ENCODE measurements at regions not wholly inside any gene's neighbourhood (a gene's known extent, or its start where the extent isn't known, plus 50 kb on each side); places are given as distances from the start of the nearest gene placed in this dataset.

DNA sequence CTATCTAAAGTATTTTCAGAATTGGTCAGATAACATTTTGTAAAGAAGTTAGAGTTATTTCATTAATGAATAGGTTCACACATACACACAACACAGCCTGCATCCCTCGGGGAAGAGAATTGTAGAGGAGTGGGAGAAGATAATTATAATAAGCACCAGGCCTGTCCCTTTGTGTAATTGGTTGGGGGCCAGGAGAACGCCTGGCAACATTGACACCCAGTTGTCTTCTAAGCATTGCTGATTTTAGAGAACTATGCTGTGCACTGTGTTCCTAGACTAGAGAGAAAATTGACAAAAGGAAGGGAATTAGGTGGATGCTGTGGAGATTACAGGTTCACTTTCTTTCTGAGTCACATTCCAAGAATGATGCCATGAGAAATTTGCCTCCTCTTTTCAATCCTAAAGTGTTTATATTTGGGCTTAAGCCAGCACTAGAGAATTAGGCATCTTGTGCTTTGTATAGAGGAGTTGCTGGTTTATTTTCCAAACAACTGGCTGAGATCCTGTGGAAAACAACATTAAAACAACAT, 247.6 kb downstream of the COX7C start:
- Histone ChIP-seq H2AFZ (no peak overlapping the region), H3K4me3 (ENCODE audit: low read depth, low read length) (no peak overlapping the region), H3K79me2 (no peaks in the 10 kb centered on the region), H3K36me3 (ENCODE audit: control insufficient read depth, insufficient read depth, low read length) (no peaks in the 10 kb centered on the region), H3K4me1 (no peaks in the 10 kb centered on the region), H3K27me3 (ENCODE audit: control insufficient read depth, insufficient read depth, low read length) (no peaks in the 10 kb centered on the region), H3K27ac (no peak overlapping the region), H3K9me3 (ENCODE audit: control insufficient read depth, low read length) (no peaks in the 10 kb centered on the region), H3K9ac (no peak overlapping the region), H3K4me2 (ENCODE audit: low read length) (no peak overlapping the region)
- TF ChIP-seq, protein P1, sequence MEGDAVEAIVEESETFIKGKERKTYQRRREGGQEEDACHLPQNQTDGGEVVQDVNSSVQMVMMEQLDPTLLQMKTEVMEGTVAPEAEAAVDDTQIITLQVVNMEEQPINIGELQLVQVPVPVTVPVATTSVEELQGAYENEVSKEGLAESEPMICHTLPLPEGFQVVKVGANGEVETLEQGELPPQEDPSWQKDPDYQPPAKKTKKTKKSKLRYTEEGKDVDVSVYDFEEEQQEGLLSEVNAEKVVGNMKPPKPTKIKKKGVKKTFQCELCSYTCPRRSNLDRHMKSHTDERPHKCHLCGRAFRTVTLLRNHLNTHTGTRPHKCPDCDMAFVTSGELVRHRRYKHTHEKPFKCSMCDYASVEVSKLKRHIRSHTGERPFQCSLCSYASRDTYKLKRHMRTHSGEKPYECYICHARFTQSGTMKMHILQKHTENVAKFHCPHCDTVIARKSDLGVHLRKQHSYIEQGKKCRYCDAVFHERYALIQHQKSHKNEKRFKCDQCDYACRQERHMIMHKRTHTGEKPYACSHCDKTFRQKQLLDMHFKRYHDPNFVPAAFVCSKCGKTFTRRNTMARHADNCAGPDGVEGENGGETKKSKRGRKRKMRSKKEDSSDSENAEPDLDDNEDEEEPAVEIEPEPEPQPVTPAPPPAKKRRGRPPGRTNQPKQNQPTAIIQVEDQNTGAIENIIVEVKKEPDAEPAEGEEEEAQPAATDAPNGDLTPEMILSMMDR (IDR thresholded peaks at IDR 0.05), result no peak

DNA sequence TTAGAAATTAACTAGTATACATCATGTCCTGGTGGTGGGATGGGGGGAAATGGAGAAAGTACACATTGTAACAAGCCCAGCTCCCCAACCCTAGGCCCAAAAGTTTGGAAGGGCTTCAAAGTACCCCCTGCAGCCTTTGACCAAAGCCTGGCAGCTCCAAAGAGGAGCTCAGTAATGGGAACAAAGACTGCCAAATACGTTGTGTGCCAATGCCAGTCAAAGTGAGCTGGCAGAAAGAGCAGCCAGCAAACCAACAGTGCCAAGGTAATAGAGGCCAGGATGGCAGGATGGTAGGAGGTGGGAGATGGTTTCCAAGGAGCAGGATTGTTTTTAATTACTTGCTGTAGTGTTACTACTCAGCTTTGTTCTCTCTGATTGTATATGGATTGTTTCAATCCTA, 248.3 kb downstream of the COX7C start:
- Histone ChIP-seq H3K36me3 (ENCODE audit: control insufficient read depth, insufficient read depth, low read length) (no peaks in the 10 kb centered on the region), H3K4me1 (no peaks in the 10 kb centered on the region), H3K27ac (no peak overlapping the region), H3K27me3 (ENCODE audit: control insufficient read depth, insufficient read depth, low read length) (no peaks in the 10 kb centered on the region), H3K9me3 (ENCODE audit: control insufficient read depth, low read length) (no peaks in the 10 kb centered on the region), H3K79me2 (no peaks in the 10 kb centered on the region), H3K9ac (no peak overlapping the region), H3K4me2 (ENCODE audit: low read length) (no peak overlapping the region), H2AFZ (no peak overlapping the region), H3K4me3 (ENCODE audit: low read depth, low read length) (no peak overlapping the region)
- TF ChIP-seq, protein P1 (IDR thresholded peaks at IDR 0.05), result no peak

DNA sequence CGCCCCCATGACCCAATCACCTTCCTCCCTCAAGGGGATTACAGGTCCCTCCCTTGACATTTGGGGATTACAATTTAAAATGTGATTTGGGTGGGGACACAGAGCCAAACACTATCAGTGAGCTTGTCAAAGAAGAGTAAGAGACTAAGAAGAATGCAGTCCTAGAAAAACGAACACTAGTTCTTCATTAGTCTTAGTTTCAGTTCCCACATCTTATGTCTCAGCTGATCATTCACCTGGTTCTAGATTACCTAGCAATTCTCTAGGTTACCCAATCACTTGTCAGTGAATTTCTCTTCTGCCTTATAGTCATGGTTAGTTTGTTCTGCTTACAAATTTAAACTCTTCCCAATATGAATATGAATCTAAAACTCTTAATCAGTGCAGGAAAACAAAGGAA, 251.5 kb downstream of the COX7C start:
- Histone ChIP-seq H3K9ac (no peak overlapping the region), H3K9me3 (ENCODE audit: control insufficient read depth, low read length) (no peaks in the 10 kb centered on the region), H2AFZ (no peak overlapping the region), H3K27me3 (ENCODE audit: control insufficient read depth, insufficient read depth, low read length) (no peaks in the 10 kb centered on the region), H3K27ac (no peak overlapping the region), H3K4me3 (ENCODE audit: low read depth, low read length) (no peak overlapping the region), H3K4me2 (ENCODE audit: low read length) (no peak overlapping the region), H3K4me1 (no peaks in the 10 kb centered on the region), H3K36me3 (ENCODE audit: control insufficient read depth, insufficient read depth, low read length) (no peaks in the 10 kb centered on the region), H3K79me2 (no peaks in the 10 kb centered on the region)
- TF ChIP-seq, protein P1 (IDR thresholded peaks at IDR 0.05), result no peak

DNA sequence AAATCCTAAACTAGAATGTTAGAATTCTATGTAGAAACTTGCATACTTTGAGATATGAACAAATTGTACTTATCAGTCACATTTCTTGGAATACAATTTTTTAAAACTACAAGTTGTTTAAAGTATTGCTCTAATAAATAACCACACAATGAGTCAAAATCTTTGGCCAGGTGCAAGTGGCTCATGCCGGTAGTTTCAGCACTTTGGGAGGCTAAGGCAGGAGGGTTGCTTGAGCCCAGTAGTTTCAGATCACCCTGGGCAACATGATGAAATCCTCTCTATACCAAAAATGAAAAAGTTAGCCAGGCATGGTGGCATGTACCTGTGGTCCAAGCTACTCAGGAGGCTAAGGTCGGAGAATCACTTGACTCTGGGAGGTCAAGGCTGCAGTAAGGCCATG, 257.8 kb downstream of the COX7C start:
- Histone ChIP-seq H3K9ac (no peak overlapping the region), H3K4me1 (no peaks in the 10 kb centered on the region), H2AFZ (no peak overlapping the region), H3K36me3 (ENCODE audit: control insufficient read depth, insufficient read depth, low read length) (no peaks in the 10 kb centered on the region), H3K9me3 (ENCODE audit: control insufficient read depth, low read length) (no peaks in the 10 kb centered on the region), H3K4me2 (ENCODE audit: low read length) (no peak overlapping the region), H3K27ac (no peak overlapping the region), H3K79me2 (no peaks in the 10 kb centered on the region), H3K4me3 (ENCODE audit: low read depth, low read length) (no peak overlapping the region), H3K27me3 (ENCODE audit: control insufficient read depth, insufficient read depth, low read length) (no peaks in the 10 kb centered on the region)
- TF ChIP-seq, protein P1 (IDR thresholded peaks at IDR 0.05), result no peak

DNA sequence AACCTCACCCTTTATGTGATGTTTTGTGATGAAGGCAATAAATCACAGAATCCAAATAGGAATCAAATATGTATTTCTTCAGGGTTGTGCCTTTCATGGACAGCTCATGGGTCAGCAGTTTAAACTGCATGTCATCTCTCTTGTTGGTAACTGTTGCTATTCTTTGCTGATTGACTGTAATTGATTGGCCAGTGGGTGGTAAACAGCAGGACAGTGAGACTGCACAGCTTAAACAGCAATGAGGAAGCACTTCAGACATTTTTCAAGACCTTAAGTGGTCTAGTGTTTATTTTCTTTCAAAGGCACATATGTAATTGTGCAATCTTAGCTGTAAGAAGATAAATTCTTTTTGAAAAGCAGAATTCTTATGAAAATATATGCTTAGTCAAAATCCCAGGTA, 260.5 kb downstream of the COX7C start:
- Histone ChIP-seq H3K36me3 (ENCODE audit: control insufficient read depth, insufficient read depth, low read length) (no peaks in the 10 kb centered on the region), H3K79me2 (no peaks in the 10 kb centered on the region), H2AFZ (no peak overlapping the region), H3K4me3 (ENCODE audit: low read depth, low read length) (no peak overlapping the region), H3K9me3 (ENCODE audit: control insufficient read depth, low read length) (no peaks in the 10 kb centered on the region), H3K4me2 (ENCODE audit: low read length) (no peak overlapping the region), H3K27ac (no peak overlapping the region), H3K4me1 (no peaks in the 10 kb centered on the region), H3K27me3 (ENCODE audit: control insufficient read depth, insufficient read depth, low read length) (no peaks in the 10 kb centered on the region), H3K9ac (no peak overlapping the region)
- TF ChIP-seq, protein P1 (IDR thresholded peaks at IDR 0.05), result no peak

All from parathyroid adenoma (tissue), 2 donors.